GM12892 (cell line): ENCODE measurements at regions not wholly inside any gene's neighbourhood (a gene's known extent, or its start where the extent isn't known, plus 50 kb on each side); places are given as distances from the start of the nearest gene placed in this dataset.

Experiments
- DNase-seq: peaks from one replicate; pipeline ENCODE4 v3.0.0; 2011; ENCODE audit not compliant: insufficient read length
- FAIRE-seq: peaks from 2 replicates; lab custom pipeline; 2011; peaks lifted over from hg19 to GRCh38; lab: Jason Lieb, UNC
- POLR2A ChIP-seq: IDR thresholded peaks from 2 replicates; pipeline ENCODE4 v1.6.1; 2011; ENCODE audit warnings: low read depth, low read length, control low read depth
- POLR2AphosphoS5 ChIP-seq: IDR thresholded peaks from 2 replicates; pipeline ENCODE4 v1.6.1; 2011; ENCODE audit warnings: low read depth, low read length, control low read depth
- TAF1 ChIP-seq: IDR thresholded peaks from 2 replicates; pipeline ENCODE4 v1.6.1; 2011; ENCODE audit warnings: low read depth, mild to moderate bottlenecking, control low read depth, low read length, borderline replicate concordance

GRCh38 chr12:59999291-59999690, 403.5 kb downstream of the SLC16A7 start:
- DNase-seq (no peak), FAIRE-seq (no peak)
- TF ChIP-seq TAF1: no peak
- no peak for TF ChIP-seq POLR2A
- no peak for TF ChIP-seq POLR2AphosphoS5

DNA sequence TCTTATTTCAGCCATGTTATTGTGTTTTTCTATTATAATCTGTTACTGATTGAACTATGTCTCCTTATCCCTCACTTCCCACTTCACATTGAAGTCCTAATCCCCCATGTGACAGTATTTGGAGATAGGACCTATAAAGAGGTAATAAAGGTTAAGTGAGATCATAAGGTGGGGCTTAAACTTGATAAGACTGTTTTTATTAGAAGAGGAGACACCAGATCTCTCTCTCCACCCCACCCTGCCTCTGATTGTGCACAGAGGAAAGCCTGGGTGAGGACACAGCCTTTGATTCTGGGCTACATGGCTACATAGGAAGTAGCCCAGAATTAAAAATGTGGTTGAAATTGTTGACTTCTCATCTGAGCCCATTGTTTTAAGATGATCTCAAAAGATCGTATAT, 414.7 kb downstream of the SLC16A7 start:
- TF ChIP-seq POLR2AphosphoS5 (no peak), TAF1 (no peak), POLR2A (no peak)
- DNase-seq (no peak), FAIRE-seq (no peak)

DNA sequence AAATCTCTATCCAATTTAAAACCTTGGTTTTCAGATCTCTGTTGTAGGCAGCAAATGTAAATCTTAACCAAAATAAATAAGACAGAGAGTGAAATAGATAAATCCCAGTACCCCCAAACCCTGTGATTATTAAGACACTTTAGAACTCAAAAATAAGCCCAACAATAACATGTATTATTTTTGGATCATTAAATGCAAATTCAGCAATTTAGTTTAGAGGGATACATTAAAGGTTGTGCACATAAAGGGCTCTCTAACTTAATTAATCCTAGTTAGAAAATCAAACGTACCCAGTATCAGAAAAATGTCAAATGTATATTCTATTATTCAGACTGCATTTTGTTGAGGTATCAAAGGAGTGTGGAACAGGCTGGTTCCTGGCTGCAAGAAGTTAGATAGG, 416.8 kb downstream of the SLC16A7 start:
- DNase-seq: no peak
- TF ChIP-seq POLR2AphosphoS5 (no peak), POLR2A (no peak), TAF1 (no peak)
- no peak for FAIRE-seq

GRCh38 chr12:60014436-60014835, 418.6 kb downstream of the SLC16A7 start:
- no peak for FAIRE-seq
- TF ChIP-seq POLR2AphosphoS5 (no peak), POLR2A (no peak), TAF1 (no peak)
- DNase-seq: no peak

GRCh38 chr12:60020068-60020467, 424.2 kb downstream of the SLC16A7 start:
- FAIRE-seq (no peak), DNase-seq (no peak)
- TF ChIP-seq POLR2AphosphoS5: no peak
- TF ChIP-seq TAF1: no peak
- TF ChIP-seq POLR2A: no peak

GRCh38 chr12:60021235-60021634, 425.4 kb downstream of the SLC16A7 start:
- TF ChIP-seq POLR2A (no peak), TAF1 (no peak), POLR2AphosphoS5 (no peak)
- no peak for FAIRE-seq
- no peak for DNase-seq

GRCh38 chr12:60027266-60027665, 431.4 kb downstream of the SLC16A7 start:
- TF ChIP-seq POLR2A: no peak
- TF ChIP-seq POLR2AphosphoS5: no peak
- TF ChIP-seq TAF1: no peak
- FAIRE-seq: no peak

GRCh38 chr12:60034147-60034546, 438.3 kb downstream of the SLC16A7 start:
- FAIRE-seq (no peak), DNase-seq (no peak)
- TF ChIP-seq TAF1 (no peak), POLR2A (no peak), POLR2AphosphoS5 (no peak)

More at GRCh38 chr12:60027266-60027665, 431.4 kb downstream of the SLC16A7 start:
- no peak for DNase-seq

DNA sequence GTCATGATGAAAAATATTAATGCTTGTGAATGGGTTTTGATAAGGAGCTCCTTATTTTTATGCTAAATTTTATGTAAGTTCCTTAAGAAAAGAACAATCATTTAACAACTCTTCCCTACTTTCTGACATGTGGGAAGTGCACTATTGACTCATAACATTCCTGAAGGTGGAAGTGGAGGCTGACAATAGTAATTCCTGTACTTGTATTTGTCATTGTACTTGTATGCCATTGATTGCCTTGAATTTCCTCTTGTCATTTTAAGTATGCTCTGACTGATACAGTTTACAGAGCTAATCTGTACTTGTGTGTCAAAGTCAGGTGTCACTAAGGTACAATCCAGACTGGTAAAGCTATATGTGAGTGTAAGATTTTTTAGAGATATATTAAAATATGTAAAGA, 440.0 kb downstream of the SLC16A7 start:
- FAIRE-seq (no peak), DNase-seq (no peak)
- TF ChIP-seq POLR2AphosphoS5 (no peak), POLR2A (no peak), TAF1 (no peak)

DNA sequence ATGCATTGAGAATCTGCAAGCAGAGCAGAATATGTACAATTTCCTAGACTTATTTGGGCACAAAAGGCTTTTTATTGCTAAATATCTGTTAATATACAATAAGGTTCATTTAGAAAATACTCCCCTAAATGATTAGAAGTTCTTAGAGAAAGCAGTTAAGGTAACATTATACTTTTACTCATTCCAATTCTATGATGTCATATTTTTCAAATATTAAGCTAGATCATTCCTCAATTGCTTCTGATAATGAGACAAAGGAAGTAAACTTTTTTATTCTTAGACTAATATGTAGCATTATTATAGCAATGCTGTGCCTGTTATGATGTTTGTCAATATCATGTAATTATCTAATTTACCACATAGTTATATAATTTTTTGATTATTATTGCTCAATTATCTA, 447.0 kb downstream of the SLC16A7 start:
- no peak for DNase-seq
- TF ChIP-seq TAF1 (no peak), POLR2A (no peak), POLR2AphosphoS5 (no peak)
- FAIRE-seq: no peak

DNA sequence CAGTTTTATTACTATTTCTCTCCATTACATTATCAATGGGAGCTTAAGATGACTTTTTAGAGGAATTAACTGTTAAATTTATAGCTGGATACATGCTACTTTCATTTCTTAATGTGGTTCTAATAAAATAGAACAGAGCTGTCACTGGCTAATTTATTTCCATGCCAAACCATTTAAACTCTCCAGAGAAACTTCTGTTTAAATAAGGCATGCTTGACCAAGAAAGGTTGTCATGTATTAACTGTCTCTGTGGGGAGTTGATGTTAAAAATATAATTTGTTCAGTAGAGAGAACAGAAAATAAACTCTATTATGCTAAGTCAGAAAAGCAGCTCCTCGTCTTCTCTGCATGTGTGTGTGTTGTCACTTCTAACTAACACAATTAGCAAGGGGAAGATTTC, 447.4 kb downstream of the SLC16A7 start:
- FAIRE-seq (no peak), DNase-seq (no peak)
- TF ChIP-seq TAF1: no peak
- TF ChIP-seq POLR2AphosphoS5: no peak
- TF ChIP-seq POLR2A: no peak

GRCh38 chr12:60052483-60052882, 456.7 kb downstream of the SLC16A7 start:
- no peak for DNase-seq
- no peak for FAIRE-seq

DNA sequence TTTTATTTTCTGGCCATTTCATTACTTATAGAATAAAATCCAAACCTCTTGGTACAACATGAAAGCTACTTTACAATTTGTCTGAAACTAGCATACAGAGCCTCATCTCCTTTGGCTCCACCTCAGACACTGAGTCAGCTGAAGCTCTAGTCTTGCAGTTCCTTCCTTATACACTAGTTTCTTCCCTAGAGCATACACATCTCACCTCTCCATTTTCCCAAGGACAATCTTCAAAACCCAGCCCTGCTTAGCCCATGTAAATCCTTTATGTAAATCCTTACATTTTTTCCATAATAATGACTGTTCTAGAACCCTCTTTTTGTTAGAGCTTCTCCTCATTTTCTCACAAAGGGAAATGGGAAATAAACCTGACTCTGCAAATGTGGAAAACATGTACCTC, 463.4 kb downstream of the SLC16A7 start:
- no peak for FAIRE-seq
- TF ChIP-seq TAF1 (no peak), POLR2AphosphoS5 (no peak), POLR2A (no peak)
- no peak for DNase-seq

More at GRCh38 chr12:60052483-60052882, 456.7 kb downstream of the SLC16A7 start:
- TF ChIP-seq POLR2A (no peak), POLR2AphosphoS5 (no peak), TAF1 (no peak)
